WERI-Rb-1 (cell line): ENCODE measurements at regions not wholly inside any gene's neighbourhood (a gene's known extent, or its start where the extent isn't known, plus 50 kb on each side); places are given as distances from the start of the nearest gene placed in this dataset.

Experiments used
- DNase-seq: peaks from one replicate; pipeline ENCODE4 v3.0.0-alpha.2; 2020
- H3K27ac ChIP-seq: fragments of 250-450 bp; sonication (Bioruptor Pico); 2 replicates; pipeline ENCODE4 v1.5.1; 2020; ENCODE audit warnings: mild to moderate bottlenecking, moderate library complexity
- H3K27me3 ChIP-seq: fragments of 250-450 bp; sonication (Bioruptor Pico); 2 replicates; pipeline ENCODE4 v1.5.1; 2021; ENCODE audit warnings: mild to moderate bottlenecking, low read depth, moderate library complexity; ENCODE audit not compliant: insufficient read depth, severe bottlenecking
- H3K36me3 ChIP-seq: fragments of 250-450 bp; sonication (Bioruptor Pico); 2 replicates; pipeline ENCODE4 v1.5.1; 2020; ENCODE audit warnings: mild to moderate bottlenecking, moderate library complexity
- H3K4me3 ChIP-seq: 2 replicates; pipeline ENCODE4 v1.5.1; 2011; ENCODE audit warnings: low read depth, mild to moderate bottlenecking, control low read depth, low read length
- H3K9me3 ChIP-seq: fragments of 250-450 bp; sonication (Bioruptor Pico); 2 replicates; pipeline ENCODE4 v1.5.1; 2021; ENCODE audit warnings: mild to moderate bottlenecking, moderate library complexity; ENCODE audit not compliant: severe bottlenecking
- TF ChIP-seq, protein P1 (sequence below): IDR thresholded peaks from 2 replicates; pipeline ENCODE4 v1.5.1; 2011; ENCODE audit warnings: low read depth, mild to moderate bottlenecking, control low read depth, inconsistent platforms, low read length

DNA sequence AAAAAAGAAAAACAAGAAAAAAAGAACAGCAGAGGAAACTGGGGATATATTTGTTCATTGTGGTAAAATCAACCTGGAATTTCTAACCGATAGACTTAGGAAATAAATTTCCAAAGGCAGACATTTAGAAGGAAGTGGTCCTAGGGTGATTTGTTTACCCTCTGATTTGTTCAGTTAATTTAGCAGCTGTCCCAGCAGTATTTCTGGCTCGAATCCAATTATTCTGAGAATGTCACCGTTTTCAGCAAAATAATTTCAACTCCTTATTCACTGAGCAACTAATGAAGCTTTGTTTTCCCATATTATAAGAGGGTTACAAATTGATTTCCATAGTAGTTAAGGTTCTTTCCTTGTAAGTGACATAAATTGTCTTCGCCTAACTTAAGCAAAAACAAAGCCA is 285.2 kb upstream of the SYT10 start:
- Histone ChIP-seq H3K27me3 (no peaks in the 10 kb centered on the region), H3K27ac (no peak overlapping the region), H3K9me3 (no peaks in the 10 kb centered on the region), H3K4me3 (no peak overlapping the region), H3K36me3 (no peaks in the 10 kb centered on the region)
- TF ChIP-seq, protein P1, sequence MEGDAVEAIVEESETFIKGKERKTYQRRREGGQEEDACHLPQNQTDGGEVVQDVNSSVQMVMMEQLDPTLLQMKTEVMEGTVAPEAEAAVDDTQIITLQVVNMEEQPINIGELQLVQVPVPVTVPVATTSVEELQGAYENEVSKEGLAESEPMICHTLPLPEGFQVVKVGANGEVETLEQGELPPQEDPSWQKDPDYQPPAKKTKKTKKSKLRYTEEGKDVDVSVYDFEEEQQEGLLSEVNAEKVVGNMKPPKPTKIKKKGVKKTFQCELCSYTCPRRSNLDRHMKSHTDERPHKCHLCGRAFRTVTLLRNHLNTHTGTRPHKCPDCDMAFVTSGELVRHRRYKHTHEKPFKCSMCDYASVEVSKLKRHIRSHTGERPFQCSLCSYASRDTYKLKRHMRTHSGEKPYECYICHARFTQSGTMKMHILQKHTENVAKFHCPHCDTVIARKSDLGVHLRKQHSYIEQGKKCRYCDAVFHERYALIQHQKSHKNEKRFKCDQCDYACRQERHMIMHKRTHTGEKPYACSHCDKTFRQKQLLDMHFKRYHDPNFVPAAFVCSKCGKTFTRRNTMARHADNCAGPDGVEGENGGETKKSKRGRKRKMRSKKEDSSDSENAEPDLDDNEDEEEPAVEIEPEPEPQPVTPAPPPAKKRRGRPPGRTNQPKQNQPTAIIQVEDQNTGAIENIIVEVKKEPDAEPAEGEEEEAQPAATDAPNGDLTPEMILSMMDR = no peak
- DNase-seq = no peak

DNA sequence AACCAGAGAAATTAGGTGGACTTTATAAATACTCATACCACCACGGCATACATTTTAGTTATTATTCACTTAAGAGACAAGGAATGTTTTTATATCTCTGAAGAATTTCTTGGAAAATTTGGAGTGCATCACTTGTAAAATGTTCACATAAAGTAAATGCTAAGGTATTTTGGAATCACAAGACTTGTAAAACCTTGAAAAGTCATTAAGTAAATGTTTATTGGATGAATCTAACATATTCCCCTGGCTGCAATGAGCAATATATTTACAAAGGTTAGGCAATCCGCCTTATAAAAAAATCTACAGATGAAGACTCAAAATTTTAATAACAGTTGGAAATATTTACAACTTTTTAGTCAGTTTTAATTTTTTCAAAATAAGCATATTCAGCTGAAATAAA is 287.4 kb upstream of the ALG10 start:
- Histone ChIP-seq H3K27me3 (peaks cover 6% of the 10 kb centered on the region), H3K27ac (no peak overlapping the region), H3K36me3 (no peaks in the 10 kb centered on the region), H3K9me3 (no peaks in the 10 kb centered on the region), H3K4me3 (no peak overlapping the region)
- no peak for DNase-seq
- TF ChIP-seq, protein P1 = no peak

DNA sequence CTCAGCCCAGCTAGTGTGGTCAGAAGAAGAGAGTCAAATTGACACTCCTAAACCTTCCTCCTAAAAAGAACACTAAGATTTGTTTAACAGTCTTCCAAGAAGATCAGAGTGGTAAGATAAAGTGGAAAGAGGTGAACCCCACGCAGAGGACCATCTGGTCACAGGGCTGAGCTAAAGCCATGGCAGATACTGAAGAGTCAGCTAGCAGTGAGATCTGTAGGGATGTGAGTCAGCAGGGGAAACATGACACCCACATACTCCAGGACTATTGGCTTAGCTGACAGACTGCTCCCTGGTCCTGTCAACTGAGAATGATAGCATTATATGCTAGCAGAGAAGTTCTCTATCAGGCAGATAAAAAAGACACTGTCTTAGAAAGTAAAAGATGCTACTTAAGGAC is 269.4 kb upstream of the ALG10 start:
- no peaks in the 10 kb centered on the region for H3K36me3 ChIP-seq
- TF ChIP-seq, protein P1 = no peak
- H3K27me3 ChIP-seq = peaks cover 26% of the 10 kb centered on the region
- H3K27ac ChIP-seq = no peak overlapping the region
- no peak for DNase-seq
- no peaks in the 10 kb centered on the region for H3K9me3 ChIP-seq
- H3K4me3 ChIP-seq = no peak overlapping the region

DNA sequence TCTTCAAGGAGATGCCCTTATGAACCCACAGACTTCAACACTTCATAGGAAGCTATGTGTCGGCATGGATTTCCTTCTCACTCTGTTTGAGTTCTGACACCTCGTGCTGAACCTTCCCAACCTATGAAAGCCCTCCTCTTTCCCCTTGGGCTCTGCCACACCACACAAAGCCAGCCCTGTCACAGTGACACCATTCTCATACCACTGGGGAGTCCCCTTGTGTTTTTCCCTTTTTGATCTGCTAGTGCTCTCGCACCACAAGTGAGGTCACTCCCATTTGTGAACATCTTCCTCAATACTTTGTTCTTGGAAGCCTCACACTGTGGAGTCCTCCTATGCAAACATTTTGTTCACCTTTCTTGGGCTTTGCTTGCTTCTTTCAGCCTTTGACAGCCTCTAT is 264.6 kb upstream of the ALG10 start:
- DNase-seq = no peak
- H3K27ac ChIP-seq = no peak overlapping the region
- H3K27me3 ChIP-seq = peaks cover 17% of the 10 kb centered on the region
- no peaks in the 10 kb centered on the region for H3K36me3 ChIP-seq
- H3K4me3 ChIP-seq = no peak overlapping the region
- no peaks in the 10 kb centered on the region for H3K9me3 ChIP-seq
- TF ChIP-seq, protein P1 = no peak

DNA sequence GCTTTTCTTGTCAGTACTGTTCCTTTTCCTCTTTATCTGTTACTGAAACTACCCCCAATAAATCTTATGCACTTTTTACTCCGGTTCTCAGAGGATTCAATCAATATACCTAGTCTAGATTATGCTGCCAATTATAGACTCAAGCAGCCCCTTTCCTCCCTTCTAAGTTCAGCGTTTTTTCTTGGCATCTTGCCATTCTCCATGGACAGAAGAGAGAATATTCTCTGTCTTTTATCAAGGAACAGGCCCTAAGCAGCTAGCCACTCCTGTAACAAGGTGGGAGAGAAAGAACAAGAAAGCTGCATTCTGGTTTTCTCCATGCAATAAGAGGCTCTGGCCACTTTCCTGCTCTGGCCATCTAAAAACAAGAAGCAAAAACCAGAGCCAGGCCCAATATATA is 263.0 kb upstream of the ALG10 start:
- no peak overlapping the region for H3K4me3 ChIP-seq
- H3K36me3 ChIP-seq = no peaks in the 10 kb centered on the region
- H3K27me3 ChIP-seq = peaks cover 17% of the 10 kb centered on the region
- TF ChIP-seq, protein P1 = no peak
- no peak overlapping the region for H3K27ac ChIP-seq
- no peaks in the 10 kb centered on the region for H3K9me3 ChIP-seq
- no peak for DNase-seq

DNA sequence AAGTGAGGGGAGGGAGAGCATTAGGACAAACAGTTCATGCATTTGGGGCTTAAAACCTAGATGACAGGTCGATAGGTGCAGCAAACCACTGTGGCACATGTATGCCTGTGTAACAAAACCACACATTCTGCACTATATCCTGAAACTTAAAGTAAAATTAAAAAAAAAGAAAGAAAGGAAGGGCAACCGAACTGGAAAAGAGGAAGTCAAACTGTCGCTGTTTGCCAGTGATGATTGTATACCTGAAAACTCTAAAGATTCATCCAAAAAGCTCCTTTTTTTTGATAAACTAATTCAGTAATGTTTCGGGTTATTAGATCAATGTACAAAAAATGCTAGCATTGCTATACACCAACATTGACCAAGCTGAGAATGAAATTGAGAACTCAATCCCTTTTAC is 259.0 kb upstream of the ALG10 start:
- Histone ChIP-seq H3K27ac (no peak overlapping the region), H3K27me3 (peaks cover 16% of the 10 kb centered on the region), H3K4me3 (no peak overlapping the region), H3K9me3 (no peaks in the 10 kb centered on the region), H3K36me3 (no peaks in the 10 kb centered on the region)
- DNase-seq = no peak
- TF ChIP-seq, protein P1 = no peak
